Adipocyte (in vitro differentiated cells): ENCODE measurements at regions not wholly inside any gene's neighbourhood (a gene's known extent, or its start where the extent isn't known, plus 50 kb on each side); places are given as distances from the start of the nearest gene placed in this dataset.
A peak's percentile ranks its signal among the peaks of the same experiment; 100 is the strongest.

Source experiments
- DNase-seq: peaks from one replicate; pipeline ENCODE4 v3.0.0-alpha.2; 2015; ENCODE audit warnings: low read depth
- H3K27me3 ChIP-seq: replicated peaks from 2 replicates; pipeline ENCODE4 v1.7.0; 2013; ENCODE audit warnings: mild to moderate bottlenecking, low read length, moderate library complexity; ENCODE audit not compliant: control insufficient read depth, insufficient read depth
- H3K36me3 ChIP-seq: 2 replicates; pipeline ENCODE4 v1.7.0; 2013; ENCODE audit warnings: low read length, mild to moderate bottlenecking, moderate library complexity; ENCODE audit not compliant: control insufficient read depth, insufficient read depth, severe bottlenecking
- H3K4me1 ChIP-seq: 2 replicates; pipeline ENCODE4 v1.7.0; 2013; ENCODE audit warnings: mild to moderate bottlenecking, low read length, moderate library complexity; ENCODE audit not compliant: control insufficient read depth, insufficient read depth
- H3K4me3 ChIP-seq: 2 replicates; pipeline ENCODE4 v1.7.0; 2013; ENCODE audit warnings: mild to moderate bottlenecking, low read length, moderate library complexity
- H3K9ac ChIP-seq: 2 replicates; pipeline ENCODE4 v1.7.0; 2013; ENCODE audit warnings: mild to moderate bottlenecking, low read length, moderate library complexity
- H3K9me3 ChIP-seq: 2 replicates; pipeline ENCODE4 v1.7.0; 2013; ENCODE audit warnings: mild to moderate bottlenecking, low read length, moderate library complexity; ENCODE audit not compliant: control insufficient read depth

- no peaks in the 10 kb centered on the region for H3K27me3 ChIP-seq
- peak overlapping the region; percentile 15 for H3K4me3 ChIP-seq
- H3K9me3 ChIP-seq, result peaks cover 29% of the 10 kb centered on the region
- no peak for DNase-seq
- H3K36me3 ChIP-seq, result no peaks in the 10 kb centered on the region
- no peaks in the 10 kb centered on the region for H3K4me1 ChIP-seq
- no peak overlapping the region for H3K9ac ChIP-seq
These were observed 203.4 kb upstream of the BMPER start for GRCh38 chr7:33701927-33702326.

- H3K9ac ChIP-seq, result no peak overlapping the region
- peaks cover 29% of the 10 kb centered on the region for H3K9me3 ChIP-seq
- H3K36me3 ChIP-seq, result no peaks in the 10 kb centered on the region
- H3K4me1 ChIP-seq, result no peaks in the 10 kb centered on the region
- H3K27me3 ChIP-seq, result no peaks in the 10 kb centered on the region
- no peak overlapping the region for H3K4me3 ChIP-seq
- no peak for DNase-seq
These were observed 202.8 kb upstream of the BMPER start for GRCh38 chr7:33702514-33703054.

GRCh38 chr7:33705333-33705833 lies 200.0 kb upstream of the BMPER start:
- H3K36me3 ChIP-seq, result no peaks in the 10 kb centered on the region
- no peak for DNase-seq
- no peaks in the 10 kb centered on the region for H3K4me1 ChIP-seq
- peaks cover 25% of the 10 kb centered on the region for H3K9me3 ChIP-seq
- H3K27me3 ChIP-seq, result no peaks in the 10 kb centered on the region
- H3K4me3 ChIP-seq, result no peak overlapping the region
- H3K9ac ChIP-seq, result no peak overlapping the region

- Histone ChIP-seq H3K4me1 (no peaks in the 10 kb centered on the region), H3K36me3 (no peaks in the 10 kb centered on the region), H3K4me3 (no peak overlapping the region), H3K27me3 (no peaks in the 10 kb centered on the region), H3K9ac (no peak overlapping the region), H3K9me3 (peaks cover 17% of the 10 kb centered on the region)
- no peak for DNase-seq
These were observed 199.2 kb upstream of the BMPER start for GRCh38 chr7:33706186-33706585.

- Histone ChIP-seq H3K4me3 (peak overlapping the region; percentile 42), H3K9ac (no peak overlapping the region), H3K36me3 (no peaks in the 10 kb centered on the region), H3K9me3 (peaks cover 11% of the 10 kb centered on the region), H3K27me3 (no peaks in the 10 kb centered on the region), H3K4me1 (no peaks in the 10 kb centered on the region)
- DNase-seq, result no peak
These were observed 198.6 kb upstream of the BMPER start for GRCh38 chr7:33706771-33707200.

GRCh38 chr7:33707427-33707826 lies 197.9 kb upstream of the BMPER start:
- no peak for DNase-seq
- H3K9ac ChIP-seq, result no peak overlapping the region

GRCh38 chr7:33710608-33711007 lies 194.7 kb upstream of the BMPER start:
- DNase-seq, result no peak
- H3K4me3 ChIP-seq, result no peak overlapping the region
- H3K27me3 ChIP-seq, result no peaks in the 10 kb centered on the region
- no peak overlapping the region for H3K9ac ChIP-seq
- no peaks in the 10 kb centered on the region for H3K4me1 ChIP-seq
- no peaks in the 10 kb centered on the region for H3K36me3 ChIP-seq
- no peaks in the 10 kb centered on the region for H3K9me3 ChIP-seq

More at GRCh38 chr7:33707427-33707826, 197.9 kb upstream of the BMPER start:
- Histone ChIP-seq H3K4me3 (no peak overlapping the region), H3K4me1 (no peaks in the 10 kb centered on the region), H3K36me3 (no peaks in the 10 kb centered on the region), H3K9me3 (peaks cover 5% of the 10 kb centered on the region), H3K27me3 (no peaks in the 10 kb centered on the region)

GRCh38 chr7:33711231-33712019 lies 193.9 kb upstream of the BMPER start:
- Histone ChIP-seq H3K4me3 (no peak overlapping the region), H3K9ac (no peak overlapping the region), H3K9me3 (no peaks in the 10 kb centered on the region), H3K27me3 (no peaks in the 10 kb centered on the region), H3K36me3 (no peaks in the 10 kb centered on the region), H3K4me1 (no peaks in the 10 kb centered on the region)
- DNase-seq, result no peak

- Histone ChIP-seq H3K27me3 (no peaks in the 10 kb centered on the region), H3K36me3 (no peaks in the 10 kb centered on the region), H3K4me1 (no peaks in the 10 kb centered on the region), H3K4me3 (no peak overlapping the region), H3K9ac (no peak overlapping the region), H3K9me3 (no peaks in the 10 kb centered on the region)
- no peak for DNase-seq
These were observed 193.3 kb upstream of the BMPER start for GRCh38 chr7:33712020-33712414.

- Histone ChIP-seq H3K4me3 (no peak overlapping the region), H3K4me1 (peaks cover 10% of the 10 kb centered on the region), H3K27me3 (no peaks in the 10 kb centered on the region), H3K9me3 (no peaks in the 10 kb centered on the region), H3K36me3 (no peaks in the 10 kb centered on the region), H3K9ac (no peak overlapping the region)
- no peak for DNase-seq
These were observed 191.1 kb upstream of the BMPER start for GRCh38 chr7:33714208-33714607.

GRCh38 chr7:33716581-33717477 lies 188.5 kb upstream of the BMPER start:
- Histone ChIP-seq H3K4me3 (no peak overlapping the region), H3K36me3 (no peaks in the 10 kb centered on the region), H3K9ac (no peak overlapping the region), H3K4me1 (peaks cover 16% of the 10 kb centered on the region), H3K9me3 (no peaks in the 10 kb centered on the region), H3K27me3 (no peaks in the 10 kb centered on the region)
- DNase-seq, result peak; percentile 71
